Mammary epithelial cell (primary cell): ENCODE measurements at regions not wholly inside any gene's neighbourhood (a gene's known extent, or its start where the extent isn't known, plus 50 kb on each side); places are given as distances from the start of the nearest gene placed in this dataset.

Source experiments
- EZH2 ChIP-seq: IDR thresholded peaks from 2 replicates; pipeline ENCODE4 v1.6.1; 2012; ENCODE audit warnings: low read length, inconsistent platforms, borderline replicate concordance
- TF ChIP-seq, protein P1 (sequence below), 2 donors: IDR thresholded peaks in 1 of 2; conservative IDR thresholded peaks in 1 of 2; 2 replicates each; pipeline ENCODE4 v1.5.1; 2011 to 2012; ENCODE audit warnings: inconsistent platforms in 2 of 2, low read length in 2 of 2, mild to moderate bottlenecking in 2 of 2, control low read depth in 1 of 2, low read depth in 1 of 2; ENCODE audit not compliant: insufficient read depth in 1 of 2; ENCODE audit errors: extremely low read depth in 1 of 2

DNA sequence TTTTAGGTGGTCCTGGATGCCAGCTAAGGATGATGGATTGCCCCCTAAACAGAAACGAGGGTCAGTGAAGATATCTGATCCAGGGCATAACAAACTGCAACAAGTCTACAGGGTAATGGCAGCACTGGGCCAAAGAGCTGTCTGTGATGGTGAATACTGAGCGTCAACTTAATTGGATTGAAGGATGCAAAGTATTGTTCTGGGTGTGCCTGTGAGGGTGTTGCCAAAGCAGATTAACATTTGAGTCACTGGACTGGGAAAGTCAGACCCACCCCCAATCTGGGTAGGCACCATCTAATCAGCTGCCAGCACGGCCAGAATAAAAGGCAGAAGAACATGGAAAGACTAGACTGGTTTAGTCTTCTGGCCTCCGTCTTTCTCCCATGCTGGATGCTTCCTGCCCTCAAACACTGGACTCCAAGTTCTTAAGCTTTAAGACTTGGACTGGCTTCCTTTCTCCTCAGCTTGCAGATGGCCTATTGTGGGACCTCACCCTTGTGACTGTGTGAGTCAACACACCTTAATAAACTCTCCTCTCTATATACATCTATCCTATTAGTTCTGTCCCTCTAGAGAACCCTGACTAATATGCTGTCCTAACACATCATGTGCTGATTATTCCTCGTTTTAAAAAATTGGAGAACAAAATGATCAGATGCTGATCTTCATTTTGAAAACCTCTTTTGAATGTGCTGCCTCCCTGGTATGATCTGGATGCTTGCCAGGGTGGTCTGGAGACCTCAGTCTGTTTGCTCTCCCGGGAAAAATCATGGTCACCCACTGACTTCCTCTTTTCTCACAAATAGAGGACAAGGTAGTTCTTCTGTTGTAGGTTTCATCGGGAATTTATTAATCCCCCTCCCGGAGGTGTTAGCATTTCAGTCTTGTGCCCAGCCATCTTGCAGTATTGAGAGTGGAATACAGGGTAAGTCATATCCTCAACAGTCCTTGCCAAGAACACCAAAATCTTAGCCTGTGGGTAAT, 234.7 kb downstream of the SETD4 start:
- TF ChIP-seq, protein P1, sequence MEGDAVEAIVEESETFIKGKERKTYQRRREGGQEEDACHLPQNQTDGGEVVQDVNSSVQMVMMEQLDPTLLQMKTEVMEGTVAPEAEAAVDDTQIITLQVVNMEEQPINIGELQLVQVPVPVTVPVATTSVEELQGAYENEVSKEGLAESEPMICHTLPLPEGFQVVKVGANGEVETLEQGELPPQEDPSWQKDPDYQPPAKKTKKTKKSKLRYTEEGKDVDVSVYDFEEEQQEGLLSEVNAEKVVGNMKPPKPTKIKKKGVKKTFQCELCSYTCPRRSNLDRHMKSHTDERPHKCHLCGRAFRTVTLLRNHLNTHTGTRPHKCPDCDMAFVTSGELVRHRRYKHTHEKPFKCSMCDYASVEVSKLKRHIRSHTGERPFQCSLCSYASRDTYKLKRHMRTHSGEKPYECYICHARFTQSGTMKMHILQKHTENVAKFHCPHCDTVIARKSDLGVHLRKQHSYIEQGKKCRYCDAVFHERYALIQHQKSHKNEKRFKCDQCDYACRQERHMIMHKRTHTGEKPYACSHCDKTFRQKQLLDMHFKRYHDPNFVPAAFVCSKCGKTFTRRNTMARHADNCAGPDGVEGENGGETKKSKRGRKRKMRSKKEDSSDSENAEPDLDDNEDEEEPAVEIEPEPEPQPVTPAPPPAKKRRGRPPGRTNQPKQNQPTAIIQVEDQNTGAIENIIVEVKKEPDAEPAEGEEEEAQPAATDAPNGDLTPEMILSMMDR (conservative IDR thresholded peaks at IDR 0.05 in 1 of 2, IDR thresholded peaks at IDR 0.05 in 1 of 2; ENCODE audit: extremely low read depth in 1 of 2, insufficient read depth in 1 of 2, low read depth in 1 of 2, low read length in 2 of 2): no peak
- no peak for TF ChIP-seq EZH2
